Activated naive CD8-positive, alpha-beta T cell treated with anti-CD3 and anti-CD28 coated beads, Interleukin-2, amount 50 U/mL, for 24 hours (primary cell): ENCODE measurements at regions not wholly inside any gene's neighbourhood (a gene's known extent, or its start where the extent isn't known, plus 50 kb on each side); places are given as distances from the start of the nearest gene placed in this dataset.

Source experiments
- ATAC-seq: fragments of 150-1000 bp; cut with Tn5 transposase; one replicate; pipeline ENCODE4 v1.10.0; 2021
- DNase-seq: peaks from one replicate; pipeline ENCODE4 v3.0.0; 2021
- H3K27ac Mint-ChIP-seq: one replicate; pipeline ENCODE4 v1.8.0; 2021; ENCODE audit warnings: mild to moderate bottlenecking, mixed read lengths
- H3K27me3 Mint-ChIP-seq: one replicate; pipeline ENCODE4 v1.8.0; 2021; ENCODE audit warnings: mixed read lengths
- H3K36me3 Mint-ChIP-seq: one replicate; pipeline ENCODE4 v1.8.0; 2021; ENCODE audit warnings: low read depth, mixed read lengths
- H3K4me1 Mint-ChIP-seq: one replicate; pipeline ENCODE4 v1.8.0; 2021; ENCODE audit warnings: mixed read lengths
- H3K4me3 Mint-ChIP-seq: one replicate; pipeline ENCODE4 v1.8.0; 2021; ENCODE audit warnings: mild to moderate bottlenecking, moderate library complexity, mixed read lengths
- H3K9me3 Mint-ChIP-seq: one replicate; pipeline ENCODE4 v1.8.0; 2021; ENCODE audit warnings: mixed read lengths

GRCh38 chr9:134575901-134576176 is 65.8 kb upstream of the COL5A1 start:
- H3K27ac Mint-ChIP-seq: no peak overlapping the region

DNA sequence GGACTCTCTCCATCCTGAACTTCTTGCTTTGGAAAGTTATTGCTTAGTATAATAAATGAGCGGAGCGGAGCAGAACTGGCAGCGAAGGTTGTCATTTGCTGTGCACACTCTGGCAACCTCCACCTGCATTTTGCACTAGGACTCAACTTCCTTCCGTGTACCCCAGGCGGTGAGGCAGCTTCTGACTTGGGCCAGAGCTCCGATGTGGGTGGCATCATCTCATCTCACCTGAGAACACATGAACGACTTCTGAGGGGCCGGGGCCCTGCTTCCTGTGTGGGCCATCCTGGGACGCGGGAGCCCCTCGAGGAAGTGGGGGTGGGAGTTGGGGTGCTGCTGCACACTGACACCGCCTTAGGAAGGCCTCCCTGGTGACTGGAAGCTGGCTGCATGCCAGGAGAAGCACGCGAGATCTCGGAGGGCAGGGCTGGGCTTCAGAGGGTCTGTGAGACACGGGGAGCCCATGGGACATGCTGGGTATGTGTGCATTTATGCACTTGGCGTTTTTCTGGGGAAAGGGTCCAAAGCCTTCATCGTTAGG is 56.5 kb upstream of the COL5A1 start:
- no peak overlapping the region for H3K4me3 Mint-ChIP-seq
- no peaks in the 10 kb centered on the region for H3K4me1 Mint-ChIP-seq
- H3K9me3 Mint-ChIP-seq: peaks cover 4% of the 10 kb centered on the region
- ATAC-seq (no peak), DNase-seq (no peak)
- no peak overlapping the region for H3K27ac Mint-ChIP-seq
- no peaks in the 10 kb centered on the region for H3K36me3 Mint-ChIP-seq
- peaks cover 11% of the 10 kb centered on the region for H3K27me3 Mint-ChIP-seq

More at GRCh38 chr9:134575901-134576176, 65.8 kb upstream of the COL5A1 start:
- no peak for DNase-seq
- H3K4me1 Mint-ChIP-seq: no peaks in the 10 kb centered on the region
- peaks cover 4% of the 10 kb centered on the region for H3K9me3 Mint-ChIP-seq
- ATAC-seq: no peak
- H3K36me3 Mint-ChIP-seq: no peaks in the 10 kb centered on the region
- no peak overlapping the region for H3K4me3 Mint-ChIP-seq
- H3K27me3 Mint-ChIP-seq: peaks cover 18% of the 10 kb centered on the region

DNA sequence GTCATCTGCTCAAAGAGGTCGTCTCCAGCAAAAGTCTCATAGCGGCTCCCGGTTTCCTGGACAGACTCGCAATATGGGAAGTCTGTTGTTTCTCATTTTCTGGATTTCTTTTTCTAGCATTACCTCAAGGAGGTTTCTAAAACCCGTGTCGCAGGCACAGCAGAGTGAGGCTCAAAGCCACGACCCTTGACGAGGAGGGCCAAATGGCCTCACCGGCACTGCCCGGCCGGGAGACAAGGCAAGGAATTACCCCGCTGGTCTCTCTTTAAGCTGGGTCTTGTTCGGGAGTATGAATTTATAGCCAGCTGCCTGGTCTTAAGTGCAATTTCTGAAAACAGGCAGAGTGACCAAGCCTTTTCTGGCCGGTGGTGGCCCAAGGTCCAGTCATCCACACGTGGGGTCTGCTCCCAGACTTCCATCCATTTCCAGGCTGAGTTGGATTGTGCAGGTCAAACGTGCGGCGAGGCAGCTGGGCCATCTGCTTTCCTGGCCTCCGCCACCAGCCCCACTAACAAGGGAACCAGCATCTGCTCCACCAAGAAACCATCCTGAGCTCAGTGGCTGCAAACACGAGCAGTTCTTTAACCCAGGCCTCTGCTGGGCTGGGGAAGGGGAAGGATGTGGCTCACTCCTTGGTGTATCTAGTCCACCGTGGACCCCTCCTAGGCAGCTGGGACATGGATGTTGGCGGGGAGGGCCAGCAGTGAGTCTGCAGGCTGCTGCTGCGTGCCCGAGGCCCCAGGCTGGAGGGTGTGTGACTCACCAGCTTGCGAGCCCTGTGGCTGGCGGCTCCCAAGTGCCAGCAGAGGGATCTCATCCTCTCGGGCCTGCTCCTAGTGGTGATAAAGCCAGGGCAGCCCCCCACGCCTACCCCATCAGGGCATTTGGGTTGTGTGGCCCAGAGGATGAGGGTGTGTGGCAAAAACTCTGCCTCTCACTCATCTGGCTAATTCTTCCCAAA is 55.6 kb upstream of the COL5A1 start:
- Mint-ChIP-seq H3K27ac (no peak overlapping the region), H3K4me1 (no peaks in the 10 kb centered on the region), H3K9me3 (no peaks in the 10 kb centered on the region), H3K36me3 (no peaks in the 10 kb centered on the region), H3K27me3 (peaks cover 6% of the 10 kb centered on the region), H3K4me3 (no peak overlapping the region)
- DNase-seq (no peak), ATAC-seq (no peak)

DNA sequence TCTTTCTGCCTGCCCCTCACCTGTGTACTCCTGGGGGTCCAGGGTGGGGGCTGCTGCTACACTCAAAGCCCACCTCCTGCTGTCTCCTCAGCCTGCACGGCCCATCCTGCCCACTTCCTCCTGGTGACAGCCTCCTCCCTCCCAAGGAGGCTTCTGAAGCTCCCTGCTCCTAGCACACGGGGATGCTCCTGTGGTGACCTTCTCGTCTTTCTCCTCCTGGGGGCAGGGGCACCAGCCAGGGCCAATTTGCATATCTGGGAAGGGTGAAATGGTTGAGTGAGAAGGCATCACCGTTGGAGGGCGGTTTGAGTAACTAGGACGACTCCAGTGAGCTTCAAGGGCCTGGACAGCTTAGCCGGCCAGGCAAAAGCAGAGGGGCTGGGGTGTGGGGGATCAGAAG is 51.9 kb upstream of the COL5A1 start:
- Mint-ChIP-seq H3K4me3 (no peak overlapping the region), H3K4me1 (no peaks in the 10 kb centered on the region), H3K27me3 (peaks cover 2% of the 10 kb centered on the region), H3K27ac (no peak overlapping the region), H3K9me3 (no peaks in the 10 kb centered on the region), H3K36me3 (no peaks in the 10 kb centered on the region)
- ATAC-seq (no peak), DNase-seq (no peak)

- no peak overlapping the region for H3K27ac Mint-ChIP-seq
- peaks cover 2% of the 10 kb centered on the region for H3K27me3 Mint-ChIP-seq
- no peak for ATAC-seq
- H3K4me1 Mint-ChIP-seq: no peaks in the 10 kb centered on the region
- H3K9me3 Mint-ChIP-seq: no peaks in the 10 kb centered on the region
- H3K4me3 Mint-ChIP-seq: no peak overlapping the region
- no peak for DNase-seq
- no peaks in the 10 kb centered on the region for H3K36me3 Mint-ChIP-seq
Measured at GRCh38 chr9:134590240-134591081, 51.1 kb upstream of the COL5A1 start.

DNA sequence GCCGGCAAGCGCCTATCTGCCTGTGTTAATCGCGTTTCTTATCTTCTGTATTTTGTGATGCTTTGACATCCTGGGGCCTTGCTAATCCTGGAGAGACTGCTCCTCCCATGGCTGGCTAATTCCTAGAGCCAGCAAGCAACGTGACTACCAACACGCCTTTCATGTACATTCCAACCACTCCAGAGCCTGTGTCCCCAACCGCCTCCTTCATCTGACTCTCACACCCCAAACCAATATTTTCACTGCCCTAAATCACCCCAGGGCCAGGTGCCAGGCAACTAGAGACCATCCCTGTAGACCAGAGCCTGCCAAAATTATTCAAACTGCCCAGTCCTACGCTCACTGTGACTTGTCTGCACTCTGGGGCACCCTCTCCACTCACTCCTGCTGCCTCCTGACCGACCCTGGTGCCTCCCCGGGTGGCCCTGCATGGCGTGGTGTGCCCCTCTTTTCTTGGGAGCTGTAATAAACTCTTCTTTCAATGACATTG is 50.5 kb upstream of the COL5A1 start:
- Mint-ChIP-seq H3K9me3 (no peaks in the 10 kb centered on the region), H3K27me3 (peaks cover 2% of the 10 kb centered on the region), H3K4me1 (no peaks in the 10 kb centered on the region)

GRCh38 chr9:134591573-134591981 is 50.0 kb upstream of the COL5A1 start:
- DNase-seq (no peak), ATAC-seq (no peak)
- Mint-ChIP-seq H3K4me1 (no peaks in the 10 kb centered on the region), H3K36me3 (no peaks in the 10 kb centered on the region), H3K27me3 (peaks cover 2% of the 10 kb centered on the region), H3K27ac (no peak overlapping the region), H3K9me3 (no peaks in the 10 kb centered on the region), H3K4me3 (no peak overlapping the region)

More for the DNA sequence above, 50.5 kb upstream of the COL5A1 start:
- Mint-ChIP-seq H3K36me3 (no peaks in the 10 kb centered on the region), H3K27ac (no peak overlapping the region), H3K4me3 (no peak overlapping the region)
- DNase-seq: no peak
- no peak for ATAC-seq
